ENCODE measurements at regions not wholly inside any gene's neighbourhood (a gene's known extent, or its start where the extent isn't known, plus 50 kb on each side); places are given as distances from the start of the nearest gene placed in this dataset.
"Not testable (repeated sequence)": the region's sequence is repeated elsewhere in the genome, so short reads cannot be mapped to it uniquely, and the experiment has no call there.

DNA sequence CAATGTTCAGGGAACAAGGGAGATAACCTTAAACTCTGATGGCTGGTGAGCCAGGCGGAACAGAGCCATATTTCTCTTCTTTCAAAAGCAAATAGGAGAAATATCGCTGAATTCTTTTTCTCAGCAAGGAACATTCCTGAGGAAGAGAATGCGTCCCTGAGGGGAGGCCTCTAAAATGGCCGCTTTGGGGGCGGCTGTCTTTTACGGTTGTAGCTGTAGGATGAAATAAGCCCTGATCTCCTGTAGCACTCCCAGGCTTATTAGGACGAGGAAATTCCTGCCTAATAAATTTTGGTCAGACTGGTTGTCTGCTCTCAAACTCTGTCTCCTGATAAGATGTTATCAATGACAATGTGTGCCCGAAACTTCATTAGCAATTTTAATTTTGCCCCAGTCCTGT is 496.4 kb upstream of the MCTP2 start:
- TF ChIP-seq, protein P1, sequence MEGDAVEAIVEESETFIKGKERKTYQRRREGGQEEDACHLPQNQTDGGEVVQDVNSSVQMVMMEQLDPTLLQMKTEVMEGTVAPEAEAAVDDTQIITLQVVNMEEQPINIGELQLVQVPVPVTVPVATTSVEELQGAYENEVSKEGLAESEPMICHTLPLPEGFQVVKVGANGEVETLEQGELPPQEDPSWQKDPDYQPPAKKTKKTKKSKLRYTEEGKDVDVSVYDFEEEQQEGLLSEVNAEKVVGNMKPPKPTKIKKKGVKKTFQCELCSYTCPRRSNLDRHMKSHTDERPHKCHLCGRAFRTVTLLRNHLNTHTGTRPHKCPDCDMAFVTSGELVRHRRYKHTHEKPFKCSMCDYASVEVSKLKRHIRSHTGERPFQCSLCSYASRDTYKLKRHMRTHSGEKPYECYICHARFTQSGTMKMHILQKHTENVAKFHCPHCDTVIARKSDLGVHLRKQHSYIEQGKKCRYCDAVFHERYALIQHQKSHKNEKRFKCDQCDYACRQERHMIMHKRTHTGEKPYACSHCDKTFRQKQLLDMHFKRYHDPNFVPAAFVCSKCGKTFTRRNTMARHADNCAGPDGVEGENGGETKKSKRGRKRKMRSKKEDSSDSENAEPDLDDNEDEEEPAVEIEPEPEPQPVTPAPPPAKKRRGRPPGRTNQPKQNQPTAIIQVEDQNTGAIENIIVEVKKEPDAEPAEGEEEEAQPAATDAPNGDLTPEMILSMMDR (IDR thresholded peaks at IDR 0.05): not testable (repeated sequence)
- not testable (repeated sequence) for TF ChIP-seq POLR2A (IDR thresholded peaks at IDR 0.05)
